ENCODE measurements at regions not wholly inside any gene's neighbourhood (a gene's known extent, or its start where the extent isn't known, plus 50 kb on each side); places are given as distances from the start of the nearest gene placed in this dataset.
"Not testable (repeated sequence)": the region's sequence is repeated elsewhere in the genome, so short reads cannot be mapped to it uniquely, and the experiment has no call there.

DNA sequence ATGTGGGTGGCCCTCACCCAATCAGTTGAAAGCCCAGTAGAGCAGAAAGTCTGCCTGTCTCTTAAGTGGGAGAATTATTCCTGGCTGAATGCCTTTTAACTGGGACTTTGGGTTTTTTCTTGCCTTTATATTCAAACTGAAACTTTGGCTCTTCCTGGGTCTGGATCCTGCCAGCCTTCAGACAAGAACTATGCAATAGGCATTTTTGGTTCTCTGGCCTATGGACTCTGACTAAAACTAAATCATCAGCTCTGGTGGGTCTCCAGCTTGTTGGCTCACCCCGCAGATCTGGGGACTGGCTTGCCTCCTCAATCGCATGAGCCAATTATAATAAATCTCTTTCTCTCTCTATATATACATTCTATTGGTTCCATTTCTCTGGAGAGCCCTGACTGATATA lies 173.0 kb upstream of the IGF1 start:
- FAIRE-seq, result no peak

DNA sequence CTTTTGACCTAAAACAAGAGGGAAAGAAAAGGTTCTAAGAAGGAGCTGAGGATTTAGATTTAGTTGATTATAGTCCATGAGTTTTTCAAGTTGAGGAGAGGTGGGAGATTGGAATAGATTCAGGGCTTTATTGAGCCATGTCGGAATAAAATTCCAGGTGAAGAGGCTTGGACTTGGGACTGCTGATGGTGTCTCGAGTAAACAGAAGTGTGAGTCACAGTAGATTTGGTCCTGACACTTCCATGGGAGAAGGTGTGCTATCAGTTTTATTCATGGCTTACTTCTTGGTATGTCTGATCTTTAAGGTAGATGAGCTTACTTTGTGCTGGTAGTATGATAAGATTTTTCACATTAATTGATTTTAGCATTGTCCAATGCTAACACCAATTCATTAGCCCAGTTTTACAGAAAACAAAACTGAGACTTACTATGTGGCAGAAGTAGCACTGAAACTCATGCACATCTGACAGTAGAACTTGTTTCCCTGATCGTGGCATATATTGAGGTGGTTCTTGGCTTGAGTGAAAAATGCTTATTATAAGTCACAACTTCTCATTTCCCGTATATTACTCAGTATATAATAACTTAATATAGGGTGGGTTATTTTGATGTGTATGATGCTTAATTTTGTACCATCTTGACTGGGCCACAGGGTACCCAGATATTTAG lies 172.4 kb upstream of the IGF1 start:
- FAIRE-seq, result no peak

DNA sequence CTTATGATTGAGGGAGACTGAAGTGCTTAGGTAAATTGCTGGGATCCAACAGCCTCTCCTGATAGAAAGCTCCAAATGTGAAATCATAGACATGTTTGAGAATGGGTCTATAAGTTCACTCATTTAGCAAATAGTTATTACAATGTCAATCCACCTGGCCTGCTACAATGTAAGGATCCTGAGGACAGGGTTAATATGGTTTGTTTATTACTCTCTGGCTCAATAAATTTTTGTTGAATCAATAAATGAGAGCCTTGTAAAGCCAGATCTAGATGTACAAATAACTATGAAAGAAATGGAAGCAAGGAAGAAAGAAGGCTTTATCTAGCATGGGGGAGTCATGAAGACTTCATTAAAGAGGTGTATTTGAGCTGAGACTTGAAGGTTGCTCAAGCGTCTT lies 165.6 kb upstream of the IGF1 start:
- FAIRE-seq, result no peak

DNA sequence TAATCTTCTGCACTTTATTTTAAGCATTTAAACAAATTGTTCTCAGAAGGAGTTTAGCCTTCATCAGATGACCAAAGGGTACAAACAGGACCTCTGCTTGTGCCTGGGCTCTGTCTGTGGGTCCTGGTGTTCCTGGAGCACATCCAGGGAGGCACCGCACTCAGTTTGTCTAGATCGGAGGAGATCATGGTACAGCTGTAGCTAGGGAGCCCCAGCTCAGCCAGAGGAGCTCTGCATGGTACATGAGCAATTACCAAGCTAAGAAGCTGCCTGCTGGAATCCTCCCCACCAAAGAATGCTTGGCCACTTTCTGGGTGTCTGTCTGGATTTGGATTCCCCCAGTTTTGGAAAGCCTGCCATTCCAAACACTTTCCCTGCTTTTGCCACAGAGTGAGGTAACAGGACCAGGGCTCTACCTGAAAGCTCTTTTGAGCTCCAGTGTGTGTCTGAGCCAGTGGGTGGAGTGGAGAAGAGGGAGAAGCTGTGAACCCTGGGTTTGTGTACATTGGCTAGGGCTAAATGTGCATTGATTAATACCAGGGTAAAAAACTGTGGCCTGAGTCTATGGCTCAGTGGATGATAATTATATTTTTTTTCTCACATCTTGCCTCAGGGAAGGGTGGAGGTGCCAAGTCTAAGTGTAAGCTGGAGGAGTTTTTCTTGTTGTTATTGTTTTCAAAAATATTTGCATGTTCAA lies 163.7 kb upstream of the IGF1 start:
- no peak for FAIRE-seq

DNA sequence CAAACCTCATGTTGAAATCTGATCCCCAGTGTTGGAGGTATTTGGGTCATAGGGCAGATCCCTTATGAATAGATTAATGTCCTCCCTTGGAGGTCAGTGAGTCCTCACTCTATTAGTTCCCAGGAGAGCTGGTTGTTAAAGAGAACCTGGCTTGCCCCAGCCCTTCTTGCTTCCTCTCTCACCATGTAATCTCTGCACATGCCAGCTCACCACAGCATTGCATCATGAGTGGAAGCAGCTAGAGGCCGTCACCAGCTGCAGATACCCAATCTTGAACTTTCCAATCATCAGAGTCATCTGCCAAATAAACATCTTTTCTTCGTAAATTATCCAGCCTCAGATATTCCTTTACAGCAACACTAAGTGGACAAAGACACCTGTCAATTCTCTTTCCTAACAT lies 161.8 kb upstream of the IGF1 start:
- no peak for FAIRE-seq

DNA sequence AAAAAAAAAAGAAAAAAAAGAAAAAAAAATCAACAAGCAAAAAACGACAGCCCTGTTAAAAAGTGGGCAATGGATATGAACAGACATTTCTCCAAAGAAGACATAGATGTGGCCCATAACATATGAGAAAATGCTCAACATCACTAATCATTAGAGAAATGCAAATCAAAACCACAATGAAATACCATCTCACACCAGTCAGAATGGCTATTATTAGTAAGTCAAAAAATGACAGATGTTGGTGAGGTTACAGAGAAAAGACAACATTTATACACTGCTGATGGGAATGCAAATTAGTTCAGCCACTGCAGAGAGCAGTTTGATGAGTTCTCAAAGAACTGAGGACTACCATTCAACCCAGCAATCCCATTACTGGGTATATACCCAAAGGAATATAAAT lies 160.3 kb upstream of the IGF1 start:
- not testable (repeated sequence) for FAIRE-seq

DNA sequence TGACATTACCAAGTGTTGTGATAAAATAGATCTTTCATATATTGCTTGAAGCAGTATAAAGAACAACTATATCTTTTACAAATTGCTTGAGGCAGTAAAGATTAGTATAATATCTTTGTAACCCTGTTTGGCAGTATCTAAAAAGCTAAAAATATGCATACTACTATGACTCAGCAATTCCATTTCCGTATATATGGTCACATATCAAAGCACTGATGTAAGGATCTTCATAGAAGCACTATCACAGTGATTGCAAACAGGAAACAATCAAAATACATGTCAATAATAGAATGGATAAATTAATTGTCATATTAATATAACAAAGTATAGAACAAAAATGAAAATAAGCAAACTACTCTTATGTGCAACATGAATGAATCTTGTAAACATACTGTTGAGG lies 158.4 kb upstream of the IGF1 start:
- FAIRE-seq, result no peak

DNA sequence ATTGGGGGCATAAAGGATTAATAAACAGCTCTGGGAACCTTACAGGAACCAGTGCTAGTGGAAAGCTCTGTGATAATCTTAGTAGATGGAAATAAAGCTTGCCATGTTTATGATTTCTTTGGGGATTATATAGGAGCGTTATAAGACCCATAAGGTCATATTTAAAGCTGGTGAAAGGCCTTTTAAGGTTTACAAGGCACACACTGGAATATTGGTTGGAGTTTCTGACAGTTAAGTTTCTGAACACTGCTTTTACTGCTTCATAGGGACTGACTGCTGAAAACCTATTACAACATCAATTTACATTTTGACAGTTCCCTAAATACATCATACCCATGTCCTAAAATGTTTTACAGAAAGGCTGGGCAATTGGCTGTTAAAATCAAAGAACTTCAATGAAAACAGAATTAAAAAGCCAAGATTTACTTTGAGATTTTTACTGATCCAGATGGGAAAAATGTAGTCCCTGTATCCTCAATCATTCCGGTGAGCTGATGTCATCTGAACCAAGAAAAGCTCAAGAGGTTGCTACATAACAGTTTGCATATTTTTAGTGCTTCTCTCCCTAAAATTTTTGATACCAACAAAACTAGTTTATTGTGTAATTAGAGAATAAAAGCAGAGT lies 153.7 kb upstream of the IGF1 start:
- FAIRE-seq, result no peak

DNA sequence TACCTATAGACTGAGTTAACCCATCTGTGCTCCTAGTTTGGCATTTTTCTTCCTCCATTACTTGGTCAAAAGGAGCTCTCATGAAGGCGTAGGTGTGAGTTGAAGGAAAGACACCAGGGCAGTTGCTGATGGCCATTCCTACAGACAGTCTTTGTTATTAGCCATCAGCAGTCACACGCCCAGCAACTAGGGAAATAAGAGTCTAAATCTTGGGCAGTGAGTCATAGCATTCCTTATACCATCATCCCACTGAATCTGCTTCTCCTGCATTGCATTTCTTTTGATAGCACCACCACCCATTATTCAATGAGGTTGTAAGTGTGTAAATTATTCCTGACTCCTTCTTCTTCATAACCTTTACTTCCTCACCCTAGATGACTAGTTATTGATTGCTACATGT lies 150.9 kb upstream of the IGF1 start:
- no peak for FAIRE-seq

DNA sequence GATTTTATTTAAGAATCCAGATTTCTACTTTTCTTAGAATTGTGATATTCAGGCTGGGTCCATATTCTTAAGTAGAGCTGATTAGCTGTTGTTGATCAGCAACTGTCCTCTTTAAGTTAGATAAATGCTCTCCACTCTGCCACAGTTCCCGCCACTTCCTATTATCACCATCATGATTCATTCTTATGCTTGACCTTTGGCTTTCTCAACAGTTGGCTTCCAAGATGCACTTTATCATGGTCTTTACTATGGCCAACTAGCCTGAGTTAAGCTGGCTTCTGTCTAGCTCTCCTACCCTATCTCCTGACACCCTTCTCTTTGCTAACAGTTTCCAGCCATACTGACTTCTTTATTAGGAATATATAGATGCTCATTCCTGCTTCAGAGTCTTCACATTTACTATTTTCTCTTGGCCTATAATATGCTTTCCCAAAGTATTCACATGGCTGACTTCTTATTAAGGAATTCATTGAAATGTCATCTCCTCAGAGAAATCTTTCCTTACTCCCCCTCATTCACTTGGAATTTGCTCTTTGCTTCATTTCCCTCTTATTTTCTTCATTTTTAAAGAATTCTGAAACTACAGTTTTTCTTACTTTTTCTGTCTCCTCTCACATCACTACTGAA lies 149.0 kb upstream of the IGF1 start:
- no peak for FAIRE-seq

DNA sequence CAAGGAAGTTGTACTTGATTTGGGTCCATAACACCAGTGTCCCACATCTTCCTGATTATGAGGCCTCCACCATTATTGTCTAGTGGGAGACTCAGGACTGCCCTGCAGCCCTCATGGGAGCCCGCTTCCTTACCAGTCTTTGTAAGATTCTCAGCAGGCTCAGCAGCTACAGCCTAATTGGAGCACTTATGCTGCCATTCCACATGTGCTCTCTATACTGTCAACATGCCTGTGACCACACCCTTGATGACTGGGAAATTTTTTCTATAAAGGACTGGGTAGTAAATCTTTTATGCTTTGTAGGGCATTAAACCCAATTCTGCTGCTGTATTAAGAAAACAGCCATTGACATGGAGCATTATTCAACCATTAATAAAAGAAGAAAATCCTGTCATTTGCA lies 145.5 kb upstream of the IGF1 start:
- FAIRE-seq, result no peak

DNA sequence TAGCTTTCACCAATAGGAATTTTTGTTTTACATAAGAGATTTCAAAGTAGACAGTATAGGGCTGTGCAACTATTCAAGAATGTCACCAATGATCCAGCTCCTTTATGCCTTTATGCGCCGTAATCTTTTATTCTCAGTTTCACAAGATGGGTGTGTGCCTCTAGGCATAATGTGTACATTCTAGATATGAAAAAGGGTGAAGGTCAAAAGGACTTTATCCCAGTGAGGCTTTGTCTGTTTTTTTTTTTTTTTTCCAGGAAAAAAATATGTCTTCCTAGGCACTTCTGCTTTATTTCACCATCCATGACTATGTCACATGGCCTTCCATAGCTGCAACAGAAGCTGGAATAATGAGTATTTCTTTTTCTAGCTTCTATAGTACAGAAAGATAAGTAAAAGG lies 142.3 kb upstream of the IGF1 start:
- FAIRE-seq, result no peak

DNA sequence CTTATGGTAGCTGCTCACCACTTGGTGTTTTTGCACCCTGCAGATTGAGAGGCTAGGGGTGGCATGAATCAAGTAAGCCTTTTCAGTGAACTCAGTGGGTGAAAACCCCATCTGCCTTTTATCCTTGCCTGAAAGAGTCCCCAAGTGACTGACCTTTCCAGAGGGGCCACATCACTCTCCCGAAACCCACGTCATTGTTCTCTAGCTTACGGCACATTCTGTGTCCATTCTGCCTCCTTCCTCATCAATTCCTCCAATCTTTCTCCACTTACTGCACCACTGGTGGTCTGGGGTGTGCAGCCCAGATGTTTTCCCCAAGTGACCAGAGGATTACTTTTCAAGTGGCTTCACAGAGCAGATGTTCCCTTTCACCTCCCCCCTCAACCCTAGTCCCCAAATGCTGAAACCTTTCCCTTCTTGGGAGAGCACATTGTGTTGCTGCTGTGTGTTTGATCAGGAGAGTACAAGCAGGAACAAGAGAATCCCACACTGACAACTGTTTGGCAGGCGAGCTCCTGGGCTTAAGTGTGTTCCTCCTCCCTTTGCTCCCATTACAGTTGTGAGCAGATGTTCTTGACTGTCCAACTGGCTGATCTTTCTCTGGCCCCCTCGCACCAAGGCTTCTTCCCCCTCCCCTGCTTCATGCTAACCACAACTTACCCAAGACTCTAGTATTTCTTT lies 138.0 kb upstream of the IGF1 start:
- no peak for FAIRE-seq

DNA sequence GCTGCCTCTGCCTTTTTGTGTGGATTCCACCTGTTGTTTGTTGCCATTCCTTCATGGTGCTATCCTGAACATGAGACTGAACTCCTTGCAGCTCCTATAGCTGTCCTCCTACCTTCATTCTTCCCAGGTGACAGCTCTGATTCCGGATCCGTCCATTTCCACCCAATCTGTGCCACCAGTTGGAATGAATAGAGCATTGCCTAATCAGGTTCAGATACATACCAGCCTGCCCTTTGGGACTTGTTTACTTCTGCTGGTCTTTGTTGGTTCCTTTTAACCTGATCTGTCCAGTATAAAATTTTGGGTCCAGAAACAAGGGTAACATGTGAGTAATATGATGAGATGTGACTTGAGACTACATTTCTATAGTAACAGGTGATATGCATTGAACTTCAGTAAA lies 136.3 kb upstream of the IGF1 start:
- FAIRE-seq, result no peak

DNA sequence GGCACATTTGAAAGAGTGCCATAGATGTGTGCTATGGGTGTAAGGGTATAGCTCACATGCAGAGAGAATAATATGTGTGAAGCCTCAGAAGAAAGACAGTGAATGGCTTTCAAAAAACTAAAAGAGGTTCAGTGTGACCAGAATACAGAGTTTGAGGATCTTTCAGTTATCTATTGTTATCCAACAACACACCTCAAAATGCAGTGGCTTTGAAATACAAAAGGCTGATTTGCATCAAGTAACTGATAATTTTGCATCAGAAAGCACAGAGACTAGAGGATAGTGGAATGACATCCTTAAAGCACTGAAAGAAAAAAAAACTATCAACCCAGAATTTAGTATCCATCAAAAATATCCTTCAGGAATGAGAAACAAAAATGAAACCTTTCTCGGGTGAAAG lies 131.6 kb upstream of the IGF1 start:
- no peak for FAIRE-seq

DNA sequence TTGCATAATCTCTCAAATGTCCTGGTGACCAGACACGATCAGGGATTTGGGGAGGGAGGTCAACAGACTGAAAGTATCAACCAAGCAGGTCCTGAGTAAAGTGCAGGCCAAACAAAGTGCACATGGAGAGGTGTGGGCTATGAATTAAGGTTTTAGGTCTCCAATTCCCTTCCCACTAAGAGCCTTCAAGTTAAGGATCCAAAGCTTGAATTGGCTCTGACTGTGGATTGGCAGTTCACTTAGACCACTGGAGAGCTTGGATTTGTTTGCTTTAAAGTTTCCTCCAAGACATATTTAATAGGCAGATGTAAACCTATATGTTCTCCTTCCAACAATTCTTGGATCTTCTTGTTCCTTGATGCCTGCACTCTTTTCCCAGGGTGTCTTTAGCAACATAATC lies 129.6 kb upstream of the IGF1 start:
- FAIRE-seq, result no peak

DNA sequence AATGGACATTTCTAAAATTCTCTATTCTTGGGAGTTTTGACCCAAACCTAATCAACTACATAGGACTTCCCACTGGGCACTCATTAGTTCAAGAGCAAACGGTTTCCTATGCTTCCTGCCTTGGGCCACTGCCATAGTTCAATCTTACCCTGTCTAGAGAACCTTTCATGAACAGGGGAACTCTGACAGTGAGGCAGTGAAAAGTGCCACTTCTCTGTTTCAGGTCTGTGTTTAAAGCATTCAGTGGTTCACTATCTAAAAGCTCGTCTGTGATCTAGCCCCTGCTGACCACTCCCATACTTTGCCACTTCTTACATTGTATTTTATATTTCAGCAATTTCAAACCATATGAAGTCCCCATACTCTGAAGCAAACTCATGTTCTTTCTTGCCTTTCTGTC lies 122.7 kb upstream of the IGF1 start:
- no peak for FAIRE-seq

DNA sequence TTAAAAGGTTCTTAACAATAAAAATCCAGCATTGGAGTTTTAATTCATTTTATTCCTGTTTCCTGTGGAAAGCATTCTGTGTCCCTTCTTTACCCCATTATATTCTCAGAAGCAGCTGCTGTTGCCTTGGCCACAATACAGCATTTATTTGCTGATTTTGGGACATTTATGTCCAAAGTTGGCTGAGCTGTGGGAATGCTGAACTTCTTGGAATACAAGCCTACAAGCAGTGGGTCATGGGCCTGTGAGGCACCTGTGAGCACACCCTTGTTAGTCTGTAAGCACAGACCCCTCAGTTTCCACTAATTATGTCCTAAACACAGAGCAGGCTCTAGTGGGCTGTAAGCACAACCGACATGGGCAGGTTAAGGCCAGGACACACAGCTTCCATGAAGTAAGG lies 122.2 kb upstream of the IGF1 start:
- no peak for FAIRE-seq

DNA sequence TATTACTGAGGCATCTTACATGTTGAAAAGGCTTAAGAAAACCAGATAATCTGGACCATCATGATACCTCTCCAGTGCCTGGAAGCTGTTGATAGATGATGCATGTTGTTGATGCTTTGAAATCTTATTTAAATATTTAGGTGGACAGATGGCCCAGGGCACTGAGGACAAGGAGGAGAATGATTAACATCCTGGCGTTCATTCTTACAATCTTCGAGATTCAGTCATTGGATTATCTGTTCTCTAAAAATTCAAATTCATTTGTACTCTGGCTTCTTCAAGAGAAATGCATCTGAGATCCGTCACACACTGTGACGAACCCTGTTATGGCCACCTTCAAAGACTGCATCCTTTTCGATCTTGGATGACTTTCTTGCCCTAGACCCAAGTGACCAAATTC lies 121.3 kb upstream of the IGF1 start:
- FAIRE-seq, result no peak

DNA sequence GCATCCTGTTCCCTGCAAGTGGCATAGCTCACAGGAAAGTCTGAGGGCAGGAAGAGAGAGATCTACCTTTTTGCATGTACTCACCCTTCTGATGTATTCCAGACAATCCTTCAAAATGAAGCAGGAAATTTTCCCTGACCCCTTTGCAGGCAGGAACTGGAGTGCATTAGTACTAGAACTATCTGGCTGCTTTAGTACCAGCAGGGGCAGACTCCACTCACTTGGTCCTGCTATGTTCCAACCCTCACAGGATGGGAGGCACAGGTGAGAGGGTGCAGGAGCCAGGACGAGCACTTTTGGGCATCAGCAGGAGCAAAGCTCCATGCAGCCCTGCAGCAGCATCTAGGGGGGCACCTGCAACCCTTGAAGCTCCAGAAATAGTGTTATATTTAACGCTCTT lies 116.3 kb upstream of the IGF1 start:
- FAIRE-seq, result no peak

DNA sequence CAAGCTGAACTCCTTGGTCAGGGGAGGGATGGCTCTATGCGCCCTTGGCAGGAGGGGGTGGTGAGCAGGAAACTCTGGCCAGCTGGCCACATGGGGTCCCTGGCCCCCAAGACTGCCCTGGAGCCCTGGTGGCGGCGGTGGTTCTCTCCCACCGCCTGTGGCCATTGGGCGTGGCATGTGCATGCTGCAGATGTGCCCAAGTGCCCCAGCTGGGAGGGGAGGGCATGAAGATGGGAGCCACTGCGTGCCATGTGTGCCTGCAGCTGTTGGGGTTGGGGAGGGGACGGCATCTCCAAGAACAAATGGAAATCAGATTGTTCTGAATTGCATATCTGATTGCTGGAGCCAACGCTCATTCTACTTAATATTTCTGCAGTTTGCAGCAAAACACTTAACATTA lies 115.7 kb upstream of the IGF1 start:
- FAIRE-seq, result no peak

DNA sequence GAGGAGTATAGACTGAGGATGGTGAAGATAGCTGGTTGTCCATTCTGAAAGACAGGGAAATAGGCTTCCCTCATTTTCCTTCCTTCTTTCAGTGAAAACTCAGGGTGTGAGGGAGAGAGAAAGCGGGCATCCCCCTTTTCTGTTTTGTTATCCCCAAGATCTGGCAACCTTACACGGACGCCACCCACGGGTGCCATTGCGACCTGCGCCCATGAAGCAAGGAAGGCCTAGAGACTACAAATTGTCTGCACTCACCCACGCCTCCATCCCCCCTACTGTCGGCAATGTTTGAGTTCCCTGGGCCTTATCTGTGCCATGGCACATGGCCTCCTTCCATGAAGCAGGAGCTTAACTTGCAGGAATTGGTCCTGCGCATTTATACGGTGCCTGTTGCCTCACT lies 115.0 kb upstream of the IGF1 start:
- FAIRE-seq, result no peak

DNA sequence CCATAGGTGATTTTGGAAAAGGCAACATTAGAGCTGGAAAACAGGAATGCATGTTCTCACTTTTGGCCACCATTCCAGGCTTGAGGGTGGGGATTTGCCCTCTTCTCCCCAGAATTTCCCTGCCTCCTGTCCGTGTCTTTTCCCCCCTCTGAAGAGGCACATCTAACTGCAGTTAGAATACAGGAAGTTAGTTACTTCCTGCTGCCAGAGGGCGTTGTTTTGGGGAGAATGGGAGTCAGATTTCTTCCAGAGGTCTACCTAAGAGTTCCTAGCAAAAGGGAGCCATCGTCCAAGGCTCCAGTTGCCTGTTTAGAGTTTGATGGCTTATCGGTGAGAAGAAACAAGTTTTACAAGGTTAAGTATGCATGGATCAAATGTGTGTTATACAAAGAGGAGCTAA lies 112.8 kb upstream of the IGF1 start:
- FAIRE-seq, result no peak

DNA sequence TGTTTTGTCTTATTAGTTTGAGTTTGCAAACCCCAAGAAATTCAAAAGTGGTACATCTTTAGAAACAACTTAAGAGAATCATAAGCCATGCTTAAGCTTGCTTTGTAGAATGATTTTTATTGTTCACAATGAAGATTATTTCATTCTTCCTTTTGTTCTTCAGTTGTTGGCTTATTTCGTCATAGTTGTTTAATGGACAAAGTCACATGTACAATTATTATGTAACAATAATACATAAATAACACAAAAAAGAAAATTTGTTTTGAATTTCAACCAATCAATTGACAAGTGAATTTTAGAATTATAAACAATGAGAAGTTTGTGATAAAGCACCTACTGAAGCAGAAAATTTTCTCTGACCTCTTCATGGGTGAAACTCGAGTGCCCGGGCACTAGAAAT lies 111.8 kb upstream of the IGF1 start:
- FAIRE-seq, result no peak
